GM13977 (cell line): ENCODE measurements at regions not wholly inside any gene's neighbourhood (a gene's known extent, or its start where the extent isn't known, plus 50 kb on each side); places are given as distances from the start of the nearest gene placed in this dataset.
"Not testable (repeated sequence)": the region's sequence is repeated elsewhere in the genome, so short reads cannot be mapped to it uniquely, and the experiment has no call there.

ENCODE experiments used
- DNase-seq: peaks from one replicate; pipeline ENCODE4 v3.0.0; 2012; ENCODE audit warnings: low spot score
- CTCF ChIP-seq: IDR thresholded peaks from 2 replicates; pipeline ENCODE4 v1.5.1; 2012; ENCODE audit warnings: mild to moderate bottlenecking, control low read depth; ENCODE audit not compliant: insufficient read depth; ENCODE audit errors: extremely low read depth, missing control alignments
- in situ Hi-C: fragments of 300-500 bp; cut with MboI; formaldehyde crosslinking; loops from one replicate; pipeline ENCODE4 v1.12.0; 2022; ENCODE audit warnings: low sequenced_read_pairs, low pct_unique_long_range_greater_than_20kb, mixed read lengths, inconsistent platforms; ENCODE audit not compliant: unreplicated experiment

GRCh38 chr3:110327870-110328269 is 743.7 kb upstream of the NECTIN3 start:
- TF ChIP-seq CTCF = no peak
- DNase-seq = no peak
- in situ Hi-C loops = no loop called here

- in situ Hi-C loops = not testable (repeated sequence)
These were observed 740.1 kb upstream of the NECTIN3 start for GRCh38 chr3:110331562-110331961.

GRCh38 chr3:110332629-110333028 is 739.0 kb upstream of the NECTIN3 start:
- in situ Hi-C loops = no loop called here
- no peak for TF ChIP-seq CTCF
- no peak for DNase-seq

More at GRCh38 chr3:110331562-110331961, 740.1 kb upstream of the NECTIN3 start:
- not testable (repeated sequence) for DNase-seq

GRCh38 chr3:110341047-110341446 is 730.6 kb upstream of the NECTIN3 start:
- DNase-seq = no peak
- in situ Hi-C loops = no loop called here
- no peak for TF ChIP-seq CTCF

GRCh38 chr3:110343376-110343775 is 728.2 kb upstream of the NECTIN3 start:
- no peak for TF ChIP-seq CTCF
- in situ Hi-C loops = no loop called here
- no peak for DNase-seq

- no peak for TF ChIP-seq CTCF
- in situ Hi-C loops = no loop called here
- DNase-seq = no peak
These were observed 727.7 kb upstream of the NECTIN3 start for GRCh38 chr3:110343945-110344344.

GRCh38 chr3:110344487-110344886 is 727.1 kb upstream of the NECTIN3 start:
- TF ChIP-seq CTCF = no peak
- in situ Hi-C loops = no loop called here
- no peak for DNase-seq
